GM18508 (cell line): ENCODE measurements at regions not wholly inside any gene's neighbourhood (a gene's known extent, or its start where the extent isn't known, plus 50 kb on each side); places are given as distances from the start of the nearest gene placed in this dataset.
"Not testable (repeated sequence)": the region's sequence is repeated elsewhere in the genome, so short reads cannot be mapped to it uniquely, and the experiment has no call there.

Source experiments
- ATAC-seq: cut with Tn5 transposase; IDR thresholded peaks from one replicate; pipeline ENCODE4 v1.9.1; 2021; ENCODE audit warnings: moderate number of reproducible peaks; ENCODE audit not compliant: insufficient read depth, unreplicated experiment

DNA sequence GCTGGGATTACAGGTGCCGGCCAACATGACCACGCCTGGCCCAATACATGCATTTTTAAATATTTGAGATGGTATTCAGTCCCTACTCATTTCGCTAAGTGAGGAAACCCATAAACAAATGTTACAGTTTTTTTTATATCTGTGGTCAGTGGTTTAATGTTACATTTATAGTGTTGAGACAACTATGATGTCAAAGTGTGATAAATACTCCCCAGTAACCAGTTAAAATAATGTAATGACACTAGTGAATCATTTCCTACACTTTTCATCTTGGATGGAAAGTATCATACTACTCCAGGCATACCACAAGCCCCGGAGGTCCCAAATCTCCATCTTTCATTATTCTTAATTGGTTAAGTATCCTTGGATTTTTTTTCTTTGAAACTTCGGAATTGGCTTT, 87.5 kb upstream of the KIF26B start:
- ATAC-seq, result no peak

DNA sequence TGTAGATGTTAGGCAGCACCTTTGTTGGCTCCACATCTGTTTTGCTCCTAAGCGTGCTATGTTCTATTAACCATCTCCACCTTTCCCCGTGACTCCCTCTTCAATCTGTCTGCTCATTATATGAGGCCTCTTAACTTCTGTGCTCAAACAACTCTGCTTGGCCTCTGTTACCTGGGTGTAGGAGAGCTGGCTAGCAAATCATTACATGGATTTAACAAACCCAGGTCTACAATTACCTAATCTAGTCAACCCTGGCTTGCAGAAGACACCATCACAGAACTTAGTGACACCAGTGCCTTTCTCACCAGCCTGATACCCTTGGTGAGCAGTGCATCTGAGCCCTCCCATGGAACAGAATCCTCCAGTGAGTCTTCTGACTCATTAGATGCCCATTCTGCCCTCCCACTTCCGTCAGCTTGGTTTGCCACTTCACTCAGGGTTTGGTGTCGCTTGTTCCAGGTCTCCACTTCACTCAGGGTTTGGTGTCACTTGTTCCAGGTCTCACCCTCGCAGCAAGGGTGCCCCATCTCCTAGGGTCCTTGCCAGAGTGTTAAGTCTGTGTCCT, 92.0 kb upstream of the KIF26B start:
- no peak for ATAC-seq

DNA sequence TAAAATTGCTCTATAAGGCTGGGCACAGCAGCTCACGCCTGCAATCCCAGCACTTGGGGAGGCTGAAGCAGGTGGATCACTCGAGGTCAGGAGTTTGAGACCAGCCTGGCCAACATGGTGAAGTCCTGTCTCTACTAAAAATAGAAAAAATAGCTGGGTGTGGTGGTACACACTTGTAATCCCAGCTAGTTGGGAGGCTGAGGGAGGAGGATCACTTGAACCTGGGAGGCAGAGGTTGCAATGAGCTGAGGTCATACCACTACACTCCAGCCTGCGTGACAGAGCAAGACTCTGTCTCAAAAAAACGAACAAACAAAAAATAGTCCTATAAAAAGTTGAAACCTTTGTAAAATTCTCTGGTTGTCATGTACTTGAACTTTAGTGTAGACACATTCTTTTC, 93.0 kb upstream of the KIF26B start:
- not testable (repeated sequence) for ATAC-seq

DNA sequence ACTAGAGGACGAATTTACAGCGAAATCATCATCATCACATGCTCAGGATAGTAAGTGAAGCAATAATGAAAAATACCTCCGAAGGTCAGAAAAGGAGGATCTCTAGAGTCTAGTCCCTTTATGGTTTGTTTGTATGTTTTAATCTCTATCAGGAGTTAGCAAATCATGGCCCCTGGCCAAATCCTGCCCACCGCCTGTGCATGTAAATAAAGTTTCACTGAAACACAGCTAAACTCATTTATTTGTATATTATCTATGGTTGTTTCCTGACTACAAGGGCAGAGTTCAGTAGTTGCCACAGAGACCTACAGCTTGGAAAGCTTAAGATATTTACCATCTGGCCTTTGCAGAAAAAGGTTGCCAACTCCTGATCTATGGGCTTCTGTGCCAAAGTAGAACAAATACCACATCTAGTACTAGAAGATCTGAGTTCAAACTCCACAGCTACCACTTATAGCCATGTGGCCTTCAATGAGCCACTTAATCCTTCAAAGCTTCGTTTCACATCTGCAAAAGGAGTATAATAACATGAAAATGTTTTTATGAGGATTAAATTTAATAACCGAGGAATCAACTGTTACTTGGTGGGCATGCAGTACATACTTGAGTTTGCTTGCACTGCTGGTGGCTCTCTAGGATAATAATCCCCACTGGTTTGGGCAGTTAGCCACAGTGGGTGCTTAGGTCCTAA, 94.0 kb upstream of the KIF26B start:
- no peak for ATAC-seq

DNA sequence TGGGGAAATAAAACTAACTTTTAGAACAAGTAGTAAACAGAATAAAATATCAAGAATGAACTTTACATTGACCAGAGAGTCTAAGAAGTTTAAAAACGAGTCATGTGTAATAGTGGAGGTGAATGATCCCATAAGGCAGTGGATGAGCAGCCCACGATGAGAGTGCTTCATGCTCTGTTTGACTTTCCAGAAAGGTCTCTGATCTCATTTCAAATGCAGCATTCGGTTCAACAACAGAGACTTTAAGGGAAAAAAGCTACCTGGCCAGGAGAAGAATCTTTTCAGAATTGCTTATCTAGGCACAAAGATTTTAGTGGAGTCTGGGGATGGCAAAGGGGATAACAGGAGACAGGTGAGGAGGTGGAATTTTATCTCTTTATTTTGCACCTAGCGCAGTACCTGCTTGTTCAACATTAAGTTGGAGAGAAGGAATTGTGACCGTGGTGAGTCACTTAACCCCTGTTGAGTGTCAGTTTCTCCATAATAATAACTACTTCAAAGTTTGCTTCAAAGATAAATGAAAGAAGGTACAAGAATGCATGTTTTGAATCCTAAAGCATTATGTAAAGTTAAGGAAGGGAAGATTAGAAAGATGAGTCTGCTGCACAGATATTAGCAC, 94.9 kb upstream of the KIF26B start:
- ATAC-seq, result no peak

DNA sequence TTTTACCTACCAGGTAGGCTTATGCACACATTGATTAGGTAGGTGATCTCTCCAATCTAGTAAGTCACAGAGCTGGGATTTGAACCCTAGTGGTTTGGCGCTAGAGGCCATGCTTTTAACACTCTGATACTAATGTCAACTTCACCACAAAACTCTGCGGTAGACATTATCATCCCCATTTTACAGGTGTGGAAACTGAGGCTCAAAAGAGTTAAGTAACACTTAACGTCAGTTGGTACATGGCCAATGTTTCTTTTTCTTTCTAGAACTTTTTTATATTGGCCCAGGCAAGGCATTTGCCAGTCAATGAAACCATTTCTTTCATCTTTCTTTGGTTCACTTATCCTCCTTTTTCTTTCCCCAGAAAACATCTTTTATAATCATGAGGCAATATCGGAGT, 95.9 kb upstream of the KIF26B start:
- ATAC-seq, result no peak

DNA sequence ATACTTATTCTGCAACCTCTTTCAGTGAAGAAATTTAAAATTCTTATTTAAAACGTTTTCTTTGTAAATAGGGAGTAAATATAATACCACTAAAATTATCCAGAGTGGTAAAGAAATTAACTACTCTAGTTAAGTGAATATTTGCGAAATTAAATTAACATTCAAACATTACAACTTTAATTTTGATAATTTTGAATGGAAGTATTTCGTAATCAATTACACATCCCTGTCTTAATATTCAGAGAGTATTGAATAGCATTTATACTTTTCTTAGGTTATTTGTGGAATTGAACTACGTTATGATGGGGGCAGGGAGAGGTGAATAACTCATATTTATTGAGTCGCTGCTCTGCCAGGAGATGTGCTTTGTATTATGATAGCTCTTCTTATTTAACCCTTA, 96.3 kb upstream of the KIF26B start:
- ATAC-seq, result no peak

DNA sequence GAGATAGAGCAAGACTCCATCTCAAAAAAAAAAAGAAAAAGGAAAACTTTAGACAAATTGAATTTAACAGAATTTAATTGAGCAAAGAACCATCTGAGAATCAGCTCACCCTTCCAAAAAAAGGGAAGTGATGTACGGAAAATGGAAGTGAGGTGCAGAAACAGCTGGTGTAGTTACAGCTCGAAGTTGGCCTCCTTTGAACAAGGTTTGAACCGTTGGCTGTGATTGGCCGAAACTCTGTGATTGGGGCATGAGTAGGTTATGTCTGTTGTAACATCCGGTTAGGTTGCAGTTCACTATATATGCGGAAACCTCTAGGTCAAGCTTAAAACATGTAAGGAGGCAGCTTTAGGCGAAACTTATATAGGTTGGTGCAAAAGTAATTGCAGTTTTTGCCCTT, 97.9 kb upstream of the KIF26B start:
- ATAC-seq, result no peak

DNA sequence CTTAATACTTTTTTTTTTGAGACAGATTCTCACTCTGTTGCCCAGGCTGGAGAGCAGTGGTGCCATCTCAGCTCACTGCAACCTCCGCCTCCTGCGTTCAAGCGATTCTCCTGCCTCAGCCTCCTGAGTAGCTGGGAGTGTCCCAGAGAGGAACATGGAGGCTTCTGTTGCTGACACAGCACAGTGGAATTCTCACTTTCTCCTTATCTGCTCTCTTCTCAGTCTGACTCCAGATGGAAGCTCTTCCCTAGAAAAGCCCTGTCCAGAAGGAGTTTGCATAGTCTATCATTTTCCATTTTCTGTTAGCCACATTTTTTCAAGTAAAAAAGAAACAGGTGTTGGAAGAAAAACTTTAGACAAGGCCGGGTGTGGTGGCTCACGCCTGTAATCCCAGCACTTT, 98.5 kb upstream of the KIF26B start:
- ATAC-seq, result not testable (repeated sequence)

DNA sequence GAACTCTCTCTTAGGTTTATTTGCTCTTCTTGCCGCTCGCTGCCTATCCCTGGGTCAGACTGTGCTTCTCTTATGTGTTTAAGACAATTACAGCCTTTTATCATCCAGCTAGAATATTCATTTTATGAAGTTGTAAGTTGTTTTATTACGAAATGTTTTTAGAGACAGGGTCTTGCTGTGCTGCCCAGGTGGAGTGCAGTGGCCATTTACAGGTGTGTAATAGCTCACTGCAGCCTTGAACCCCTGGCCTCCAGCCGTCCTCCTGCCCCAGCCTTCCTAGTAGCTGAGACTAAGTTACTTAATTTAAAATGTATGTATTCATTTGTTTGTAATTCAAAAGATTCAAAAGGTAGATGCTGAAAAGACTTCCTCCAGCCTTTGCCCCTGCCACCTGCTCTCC, 99.0 kb upstream of the KIF26B start:
- no peak for ATAC-seq

DNA sequence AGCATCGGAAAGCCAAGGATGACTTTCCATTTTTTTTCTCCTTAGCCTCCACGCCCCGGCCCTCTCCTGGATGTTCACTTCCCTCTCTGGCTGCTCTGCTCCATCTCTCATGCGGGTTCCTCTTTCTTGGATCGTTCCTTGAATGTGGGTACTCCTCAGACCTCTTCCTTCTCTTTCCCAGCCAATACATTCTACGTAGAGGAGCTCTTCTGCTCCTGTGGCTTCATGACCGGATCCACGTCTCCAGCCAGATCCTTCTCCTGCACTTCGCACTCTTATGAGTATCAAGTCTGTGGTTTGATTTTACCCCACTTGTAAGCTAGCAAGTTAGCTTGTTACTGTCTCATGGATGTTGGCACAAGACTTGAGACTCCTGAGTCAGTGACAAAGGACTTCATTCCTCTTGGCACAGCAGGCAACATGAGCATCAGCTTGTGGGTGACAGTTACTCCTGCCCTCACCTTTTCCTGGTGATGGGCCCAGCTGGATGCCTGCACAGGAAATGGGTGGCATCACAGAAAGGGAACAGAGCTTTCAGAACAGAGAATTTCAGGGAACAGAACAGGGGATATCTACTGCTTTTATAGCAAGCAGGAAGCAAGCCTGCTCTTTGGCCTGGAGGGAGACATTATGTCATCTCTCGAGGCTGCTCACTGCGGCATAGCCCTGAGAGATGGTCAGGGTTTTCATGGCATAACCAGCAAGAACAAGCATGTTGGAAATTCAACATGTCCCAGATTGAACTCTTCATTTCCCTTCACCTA, 100.1 kb upstream of the KIF26B start:
- ATAC-seq, result no peak

DNA sequence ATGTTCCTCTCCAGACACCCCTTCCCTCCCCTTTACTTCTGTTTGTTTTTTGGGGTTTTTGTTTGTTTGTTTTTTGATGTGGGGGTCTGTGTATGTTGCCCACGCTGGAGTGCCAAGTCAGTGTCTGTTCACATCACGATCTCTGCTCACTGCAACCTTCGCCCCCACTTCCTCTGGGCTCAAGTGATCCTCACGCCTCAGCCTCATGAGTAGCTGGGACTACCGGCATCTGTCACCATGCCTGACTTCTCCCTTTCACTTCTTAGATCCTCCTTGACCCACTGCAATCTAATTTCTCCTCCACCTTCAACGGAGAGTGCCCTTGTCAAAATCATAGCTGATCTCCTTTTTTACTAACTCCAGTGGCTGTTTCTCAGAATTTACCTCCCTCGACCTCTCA, 100.7 kb upstream of the KIF26B start:
- ATAC-seq, result no peak

DNA sequence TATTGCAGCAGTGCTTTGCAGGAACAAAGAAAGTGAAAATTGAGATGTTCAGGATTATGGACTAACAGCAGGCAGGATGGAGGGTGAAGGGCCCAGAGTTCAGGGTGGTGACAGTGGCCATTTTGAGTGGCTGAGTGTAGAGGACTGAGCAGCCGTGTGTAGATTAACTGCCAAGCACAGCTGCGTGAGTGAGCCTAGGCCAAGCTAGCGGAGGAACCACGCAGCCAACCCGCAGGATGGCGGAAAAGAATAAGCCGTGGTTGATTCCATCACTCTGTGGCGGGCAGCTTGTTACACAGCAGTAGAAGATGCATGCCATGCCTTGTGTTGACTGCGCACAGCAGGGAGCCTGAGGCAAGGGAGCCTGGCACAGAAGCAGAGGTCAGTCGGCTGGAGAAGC, 102.5 kb upstream of the KIF26B start:
- ATAC-seq, result no peak

DNA sequence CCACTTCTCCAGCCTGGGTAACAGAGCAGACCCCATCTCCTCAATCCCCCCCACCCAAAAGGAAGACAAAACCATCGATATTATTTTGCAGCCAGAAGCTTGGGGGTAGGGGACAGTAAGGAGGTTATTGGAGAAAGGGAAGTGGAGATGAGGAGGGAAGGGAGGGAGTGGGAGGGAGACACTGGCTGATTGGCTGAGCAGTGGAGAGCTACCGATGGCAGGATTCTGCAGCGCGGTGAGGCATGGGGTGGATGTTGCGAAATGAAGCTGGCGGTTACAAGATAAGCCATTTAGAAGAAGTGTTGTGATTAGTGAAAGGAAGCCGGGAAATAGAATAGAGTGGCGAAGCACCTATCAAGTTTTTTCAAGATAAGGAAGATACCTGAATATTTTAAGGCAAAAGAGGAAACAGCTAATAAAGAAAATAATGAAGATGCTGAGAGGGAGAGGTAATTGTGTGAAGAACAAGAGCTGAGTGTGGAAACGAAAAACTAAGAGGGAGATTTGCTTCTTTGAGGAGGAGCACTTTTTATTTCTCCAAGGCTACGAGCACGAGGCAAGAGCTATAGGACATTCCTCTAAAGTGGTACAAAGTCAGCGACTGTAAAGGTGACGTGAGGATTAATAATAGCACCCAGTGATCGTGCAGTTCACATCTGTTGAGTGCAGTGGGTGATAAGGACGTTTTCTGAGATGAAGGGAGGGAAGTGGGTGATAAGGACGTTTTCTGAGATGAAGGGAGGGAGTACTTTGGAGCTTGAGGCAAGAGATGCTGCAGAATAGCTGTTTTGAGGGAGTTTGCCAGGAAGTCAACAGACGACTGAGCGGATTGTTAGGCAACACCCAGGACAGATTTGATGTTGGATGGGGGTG, 103.2 kb upstream of the KIF26B start:
- no peak for ATAC-seq

DNA sequence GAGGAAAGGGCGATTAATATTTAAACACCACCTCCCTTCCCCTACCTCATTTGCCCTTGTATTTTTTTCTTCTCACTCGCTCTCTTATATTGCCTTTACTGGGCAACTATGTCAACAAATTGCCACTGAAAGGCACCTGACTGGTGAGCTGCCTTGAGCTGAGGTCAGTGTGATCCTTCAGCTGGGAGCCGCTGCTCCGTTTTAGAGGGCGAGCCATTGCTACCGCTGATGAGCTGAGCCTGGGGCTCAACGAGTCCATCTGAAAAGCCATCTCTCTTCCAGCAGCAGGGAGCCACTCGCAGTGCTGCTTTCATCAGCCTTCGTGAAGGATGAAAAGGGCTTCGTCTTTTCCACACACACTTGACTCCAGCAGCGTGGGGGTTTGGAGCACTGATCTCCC, 108.0 kb upstream of the KIF26B start:
- no peak for ATAC-seq

DNA sequence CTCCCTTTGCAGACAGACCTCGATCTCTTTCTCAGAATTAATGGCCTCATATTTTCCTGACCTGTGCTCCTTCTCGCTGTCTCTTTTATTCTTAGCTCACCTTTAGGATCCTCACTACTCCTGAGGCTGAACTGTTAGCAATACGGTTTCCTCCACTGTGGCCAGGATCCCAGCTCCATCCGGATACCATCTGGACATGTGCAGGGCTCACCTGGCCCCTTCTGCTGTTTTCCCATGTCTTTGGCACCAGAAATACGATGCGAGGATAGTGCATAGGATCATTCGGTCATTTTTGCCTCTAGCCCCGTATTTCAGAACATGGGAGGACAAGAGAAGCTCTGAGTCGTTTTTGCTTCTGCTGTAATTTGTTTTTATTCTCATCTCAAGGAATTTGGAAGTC, 108.5 kb upstream of the KIF26B start:
- no peak for ATAC-seq

DNA sequence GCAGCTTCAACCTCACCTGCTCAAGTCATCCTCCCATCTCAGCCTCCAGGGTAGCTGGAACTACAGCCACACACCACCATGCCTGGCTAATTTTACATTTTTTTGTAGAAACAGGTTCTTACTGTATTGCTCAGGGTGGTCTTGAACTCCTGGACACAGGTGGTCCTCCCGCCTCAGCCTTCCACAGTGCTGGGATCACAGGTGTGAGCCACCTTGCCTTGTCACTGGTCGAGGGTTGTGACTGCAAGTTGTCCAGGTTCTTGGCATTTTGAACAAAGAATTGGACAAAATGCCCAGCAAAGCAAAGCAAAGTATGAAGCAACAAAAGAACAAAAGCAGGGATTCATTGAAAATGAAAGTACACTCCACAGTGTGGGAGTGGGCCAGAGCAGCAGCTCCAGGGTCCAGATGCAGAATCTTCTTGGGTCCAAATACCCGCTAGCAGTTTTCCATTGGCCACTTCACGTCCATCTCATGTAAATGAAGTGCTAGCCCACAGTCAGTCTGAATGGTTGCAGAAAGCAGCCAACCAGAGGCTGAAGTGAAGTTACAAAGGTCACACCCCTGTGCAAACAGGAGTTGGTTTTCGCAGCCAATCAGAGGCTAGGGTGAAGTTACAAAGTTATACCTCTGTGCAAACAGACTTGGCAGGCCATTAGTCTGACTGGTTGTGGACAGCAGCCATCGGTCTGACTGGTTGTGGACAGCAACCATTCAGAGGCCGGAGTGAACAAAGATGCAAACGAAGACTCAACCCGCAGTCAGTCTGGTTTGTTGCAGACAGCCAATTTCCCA, 109.5 kb upstream of the KIF26B start:
- no peak for ATAC-seq

DNA sequence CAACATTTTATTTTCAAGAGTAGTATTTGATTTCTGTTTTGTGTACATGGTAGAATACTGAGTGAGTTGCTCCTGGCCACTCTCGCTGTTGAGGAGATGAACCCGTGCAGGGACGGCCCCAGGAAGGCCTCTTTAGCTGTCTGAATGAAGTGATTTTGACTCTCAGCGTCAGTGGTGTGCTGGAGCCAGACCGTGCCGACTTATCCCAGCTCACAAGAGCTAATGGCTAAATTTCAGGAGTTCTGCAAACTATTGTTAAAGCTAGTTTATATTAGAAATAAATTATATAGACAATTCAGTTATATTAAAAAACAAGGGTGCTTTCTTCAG, 111.2 kb upstream of the KIF26B start:
- ATAC-seq, result no peak

DNA sequence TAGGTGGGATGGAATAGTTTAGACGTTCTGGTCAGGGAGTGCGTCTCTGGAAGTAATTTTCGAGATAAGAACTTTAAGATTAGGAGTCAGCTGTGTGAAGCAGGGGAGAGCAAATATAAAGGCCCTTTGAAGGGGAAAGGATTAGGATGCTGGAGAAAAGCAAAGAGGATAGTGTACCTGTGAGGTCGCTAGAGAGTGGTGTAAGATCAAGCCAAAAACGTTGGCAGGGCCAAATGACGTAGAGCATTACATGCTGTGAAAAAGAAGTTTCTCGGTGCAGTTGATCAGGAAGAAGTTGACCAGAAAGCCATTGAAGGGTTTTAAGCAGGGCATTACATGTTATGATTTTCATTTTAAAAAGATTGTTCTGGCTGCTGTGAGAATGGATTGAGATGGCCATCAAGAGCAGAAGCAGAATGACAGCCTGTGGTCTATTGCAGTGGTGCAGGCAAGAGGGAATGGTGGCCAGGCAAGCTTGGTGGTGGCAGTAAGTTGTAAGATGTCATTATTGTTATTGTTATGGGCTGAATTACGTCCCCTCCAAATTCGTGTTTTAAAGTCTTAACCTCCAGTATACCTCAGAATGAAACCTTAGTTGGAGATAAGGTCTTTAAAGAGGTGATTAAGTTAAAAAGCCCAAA, 113.6 kb upstream of the KIF26B start:
- ATAC-seq, result no peak
